ENCODE measurements at regions not wholly inside any gene's neighbourhood (a gene's known extent, or its start where the extent isn't known, plus 50 kb on each side); places are given as distances from the start of the nearest gene placed in this dataset.

DNA sequence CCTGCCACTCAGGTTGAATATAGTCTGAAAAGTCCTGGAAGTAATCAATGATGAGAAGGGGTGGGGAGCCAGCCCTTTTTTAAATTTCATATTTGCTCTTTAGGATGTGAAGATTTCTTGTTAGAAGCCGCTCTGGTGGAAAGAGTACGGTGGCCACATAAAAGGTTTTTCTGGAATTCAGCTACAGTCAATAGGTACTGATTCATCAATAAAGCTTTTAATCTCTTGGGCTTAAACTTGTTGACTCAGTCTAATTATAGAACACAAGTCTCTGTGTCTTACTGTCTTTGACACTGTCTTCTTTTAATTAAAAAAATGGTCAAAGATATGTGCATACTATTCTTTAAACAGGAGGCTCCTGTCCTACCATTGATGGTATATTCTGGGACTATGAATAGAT lies 99.9 kb upstream of the TP63 start:
- H3K4me3 Mint-ChIP-seq: no peak overlapping the region
- peaks cover 26% of the 10 kb centered on the region for H3K4me1 Mint-ChIP-seq (ENCODE audit: low read depth)
- no peaks in the 10 kb centered on the region for H3K36me3 Mint-ChIP-seq (ENCODE audit: insufficient read depth)
- no peaks in the 10 kb centered on the region for H3K27me3 Mint-ChIP-seq (ENCODE audit: low read depth)
- no peak for ATAC-seq
- H3K9me3 Mint-ChIP-seq: peaks cover 9% of the 10 kb centered on the region
- no peak for DNase-seq

- H3K27me3 Mint-ChIP-seq (ENCODE audit: low read depth): no peaks in the 10 kb centered on the region
- peaks cover 32% of the 10 kb centered on the region for H3K4me1 Mint-ChIP-seq (ENCODE audit: low read depth)
- ATAC-seq: no peak
- peaks cover 10% of the 10 kb centered on the region for H3K9me3 Mint-ChIP-seq
- DNase-seq: no peak
- H3K4me3 Mint-ChIP-seq: no peak overlapping the region
- no peaks in the 10 kb centered on the region for H3K36me3 Mint-ChIP-seq (ENCODE audit: insufficient read depth)
Measured at GRCh38 chr3:189534531-189534930, 96.7 kb upstream of the TP63 start.

GRCh38 chr3:189537135-189537534 lies 94.1 kb upstream of the TP63 start:
- H3K27me3 Mint-ChIP-seq (ENCODE audit: low read depth): no peaks in the 10 kb centered on the region
- H3K4me1 Mint-ChIP-seq (ENCODE audit: low read depth): peaks cover 9% of the 10 kb centered on the region
- H3K9me3 Mint-ChIP-seq: peaks cover 4% of the 10 kb centered on the region
- H3K4me3 Mint-ChIP-seq: no peak overlapping the region
- DNase-seq: no peak
- peak; percentile 62 to 84 for ATAC-seq
- no peaks in the 10 kb centered on the region for H3K36me3 Mint-ChIP-seq (ENCODE audit: insufficient read depth)

GRCh38 chr3:189547448-189547847 lies 83.7 kb upstream of the TP63 start:
- Mint-ChIP-seq H3K36me3 (ENCODE audit: insufficient read depth) (peaks cover 7% of the 10 kb centered on the region), H3K9me3 (peaks cover 46% of the 10 kb centered on the region), H3K4me1 (ENCODE audit: low read depth) (no peaks in the 10 kb centered on the region), H3K4me3 (no peak overlapping the region), H3K27me3 (ENCODE audit: low read depth) (no peaks in the 10 kb centered on the region)
- ATAC-seq: no peak
- DNase-seq: no peak

- Mint-ChIP-seq H3K27me3 (ENCODE audit: low read depth) (no peaks in the 10 kb centered on the region), H3K4me3 (no peak overlapping the region), H3K9me3 (peaks cover 46% of the 10 kb centered on the region), H3K4me1 (ENCODE audit: low read depth) (no peaks in the 10 kb centered on the region), H3K36me3 (ENCODE audit: insufficient read depth) (peaks cover 7% of the 10 kb centered on the region)
- no peak for ATAC-seq
- no peak for DNase-seq
Measured at GRCh38 chr3:189548053-189548452, 83.1 kb upstream of the TP63 start.

DNA sequence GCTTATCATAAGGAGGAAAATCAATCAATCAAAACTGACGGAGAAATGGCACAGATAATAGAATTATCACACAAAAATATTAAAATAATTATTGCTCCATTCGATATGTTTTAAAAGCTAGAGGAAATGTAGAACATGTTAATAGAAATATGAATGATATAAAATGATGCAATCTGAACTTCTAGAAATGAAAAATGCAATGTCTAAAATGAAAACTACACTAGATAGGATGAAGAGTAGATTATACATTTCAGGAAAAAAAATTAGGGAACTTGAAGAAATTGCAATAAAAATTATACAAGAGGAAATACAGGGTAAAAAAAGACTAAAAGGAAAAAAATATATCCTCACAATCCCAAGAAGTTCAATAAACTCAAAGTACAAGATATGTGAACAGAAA lies 80.2 kb upstream of the TP63 start:
- Mint-ChIP-seq H3K36me3 (ENCODE audit: insufficient read depth) (peaks cover 7% of the 10 kb centered on the region), H3K9me3 (peaks cover 38% of the 10 kb centered on the region), H3K27me3 (ENCODE audit: low read depth) (no peaks in the 10 kb centered on the region), H3K4me3 (no peak overlapping the region), H3K4me1 (ENCODE audit: low read depth) (no peaks in the 10 kb centered on the region)
- ATAC-seq: no peak
- no peak for DNase-seq

- peaks cover 4% of the 10 kb centered on the region for H3K36me3 Mint-ChIP-seq (ENCODE audit: insufficient read depth)
- ATAC-seq (no peak), DNase-seq (no peak)
- peaks cover 29% of the 10 kb centered on the region for H3K9me3 Mint-ChIP-seq
- no peaks in the 10 kb centered on the region for H3K27me3 Mint-ChIP-seq (ENCODE audit: low read depth)
- H3K4me1 Mint-ChIP-seq (ENCODE audit: low read depth): no peaks in the 10 kb centered on the region
- no peak overlapping the region for H3K4me3 Mint-ChIP-seq
Measured at GRCh38 chr3:189554868-189555557, 76.2 kb upstream of the TP63 start.

GRCh38 chr3:189555558-189555881 lies 75.7 kb upstream of the TP63 start:
- no peak for ATAC-seq
- Mint-ChIP-seq H3K4me1 (ENCODE audit: low read depth) (no peaks in the 10 kb centered on the region), H3K4me3 (no peak overlapping the region), H3K36me3 (ENCODE audit: insufficient read depth) (no peaks in the 10 kb centered on the region), H3K27me3 (ENCODE audit: low read depth) (no peaks in the 10 kb centered on the region), H3K9me3 (peaks cover 27% of the 10 kb centered on the region)
- no peak for DNase-seq

DNA sequence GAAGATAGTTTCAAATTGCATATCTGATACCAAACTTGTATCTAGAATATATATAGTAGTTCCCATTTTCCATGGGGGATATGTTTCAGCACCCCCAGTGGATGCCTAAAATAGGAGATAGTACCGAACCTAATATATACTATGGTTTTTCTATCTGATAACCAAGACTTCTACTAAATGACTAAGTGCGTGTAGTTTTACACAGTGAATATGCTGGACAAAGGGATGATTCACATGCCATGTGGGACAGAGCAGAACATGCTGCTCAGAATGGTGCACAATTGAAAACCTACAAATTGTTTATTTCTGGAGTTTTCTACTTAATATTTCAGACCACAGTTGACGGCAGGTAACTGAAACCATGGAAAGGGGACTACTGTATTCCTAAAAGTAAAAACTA lies 73.4 kb upstream of the TP63 start:
- peaks cover 16% of the 10 kb centered on the region for H3K9me3 Mint-ChIP-seq
- DNase-seq (no peak), ATAC-seq (no peak)
- no peaks in the 10 kb centered on the region for H3K27me3 Mint-ChIP-seq (ENCODE audit: low read depth)
- H3K4me1 Mint-ChIP-seq (ENCODE audit: low read depth): no peaks in the 10 kb centered on the region
- H3K4me3 Mint-ChIP-seq: no peak overlapping the region
- no peaks in the 10 kb centered on the region for H3K36me3 Mint-ChIP-seq (ENCODE audit: insufficient read depth)

DNA sequence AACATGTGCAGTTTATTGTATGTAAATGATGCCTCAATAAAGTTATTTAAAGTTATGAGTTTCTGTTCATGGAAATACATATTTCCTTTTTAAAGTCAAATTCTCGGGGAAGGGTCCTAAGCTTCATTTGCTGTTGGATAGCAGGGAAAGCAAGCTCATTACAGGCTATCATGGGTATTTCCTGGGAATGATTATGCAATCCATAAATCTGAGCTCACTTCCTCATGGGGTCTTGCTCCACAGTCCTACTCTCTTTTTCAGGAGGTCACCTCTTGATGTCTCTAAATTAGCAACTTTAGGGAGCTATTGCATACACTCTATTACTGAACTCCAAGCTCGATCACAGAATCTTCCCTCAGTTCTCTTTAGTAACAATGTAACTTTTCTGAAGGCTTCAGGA lies 69.9 kb upstream of the TP63 start:
- no peak for ATAC-seq
- Mint-ChIP-seq H3K4me3 (no peak overlapping the region), H3K9me3 (peaks cover 16% of the 10 kb centered on the region), H3K27me3 (ENCODE audit: low read depth) (no peaks in the 10 kb centered on the region), H3K36me3 (ENCODE audit: insufficient read depth) (no peaks in the 10 kb centered on the region), H3K4me1 (ENCODE audit: low read depth) (peaks cover 10% of the 10 kb centered on the region)
- no peak for DNase-seq

DNA sequence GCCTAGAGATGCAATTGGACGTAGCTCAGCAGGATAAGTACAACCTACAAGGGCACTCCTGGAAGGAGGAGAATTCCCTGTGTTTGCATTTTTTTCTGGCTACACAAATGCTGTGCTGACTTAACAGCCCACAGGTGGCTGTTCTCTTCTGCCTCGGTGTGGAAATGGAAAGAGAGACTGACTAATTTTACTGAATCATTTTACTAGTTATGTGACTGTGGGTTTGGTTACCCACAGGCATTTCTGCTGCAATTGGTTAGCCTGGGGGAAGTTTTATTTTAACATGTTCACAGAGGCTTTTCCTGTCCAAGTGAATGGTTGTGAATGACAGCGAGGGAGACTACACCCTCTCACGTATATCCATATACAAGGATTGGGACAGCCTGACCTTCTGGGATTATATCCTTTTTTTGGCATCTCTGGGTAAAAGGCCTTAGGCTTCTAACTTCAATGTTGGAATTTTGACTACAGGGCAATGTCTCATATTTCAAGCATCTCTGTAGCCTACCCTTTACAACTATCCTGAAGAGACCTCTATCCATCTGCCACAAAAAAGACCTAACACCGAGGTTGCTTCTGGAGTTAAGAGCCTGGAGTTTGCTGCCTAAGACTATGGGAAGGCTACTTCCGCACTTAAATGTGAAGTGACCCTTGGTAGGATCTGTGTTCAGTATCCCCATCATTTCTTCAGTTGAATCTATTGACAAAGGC lies 67.2 kb upstream of the TP63 start:
- no peaks in the 10 kb centered on the region for H3K27me3 Mint-ChIP-seq (ENCODE audit: low read depth)
- no peak for DNase-seq
- no peak overlapping the region for H3K4me3 Mint-ChIP-seq
- H3K36me3 Mint-ChIP-seq (ENCODE audit: insufficient read depth): no peaks in the 10 kb centered on the region
- peaks cover 4% of the 10 kb centered on the region for H3K9me3 Mint-ChIP-seq
- peaks cover 13% of the 10 kb centered on the region for H3K4me1 Mint-ChIP-seq (ENCODE audit: low read depth)
- ATAC-seq: peak; percentile 94 to 95

- ATAC-seq (no peak), DNase-seq (no peak)
- Mint-ChIP-seq H3K4me3 (no peak overlapping the region), H3K36me3 (ENCODE audit: insufficient read depth) (no peaks in the 10 kb centered on the region), H3K4me1 (ENCODE audit: low read depth) (peaks cover 20% of the 10 kb centered on the region), H3K27me3 (ENCODE audit: low read depth) (no peaks in the 10 kb centered on the region), H3K9me3 (peaks cover 3% of the 10 kb centered on the region)
Measured at GRCh38 chr3:189566550-189567130, 64.5 kb upstream of the TP63 start.

DNA sequence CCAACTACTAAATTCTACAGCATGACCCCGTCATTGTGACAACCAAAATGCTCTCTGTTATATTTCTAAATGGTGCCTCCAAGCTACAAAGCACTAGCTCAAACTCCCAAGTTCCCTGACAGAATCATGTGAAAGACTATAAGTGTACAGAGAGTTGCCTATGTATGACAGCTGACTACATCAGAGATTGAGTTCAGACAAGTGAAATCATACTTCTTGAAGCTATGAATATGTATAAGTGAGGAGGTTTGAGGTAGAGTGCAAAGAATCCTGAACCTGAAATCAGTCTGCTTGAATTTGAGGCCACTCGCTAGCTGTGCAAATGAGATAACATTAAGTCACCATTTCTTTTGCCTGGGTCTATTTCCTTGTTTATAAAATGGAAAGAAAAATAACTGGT lies 63.9 kb upstream of the TP63 start:
- Mint-ChIP-seq H3K4me3 (no peak overlapping the region), H3K9me3 (peaks cover 3% of the 10 kb centered on the region), H3K4me1 (ENCODE audit: low read depth) (peaks cover 24% of the 10 kb centered on the region), H3K36me3 (ENCODE audit: insufficient read depth) (no peaks in the 10 kb centered on the region), H3K27me3 (ENCODE audit: low read depth) (no peaks in the 10 kb centered on the region)
- DNase-seq (no peak), ATAC-seq (no peak)

- no peak for ATAC-seq
- no peak overlapping the region for H3K4me3 Mint-ChIP-seq
- H3K36me3 Mint-ChIP-seq (ENCODE audit: insufficient read depth): no peaks in the 10 kb centered on the region
Measured at GRCh38 chr3:189567766-189568420, 63.3 kb upstream of the TP63 start.

DNA sequence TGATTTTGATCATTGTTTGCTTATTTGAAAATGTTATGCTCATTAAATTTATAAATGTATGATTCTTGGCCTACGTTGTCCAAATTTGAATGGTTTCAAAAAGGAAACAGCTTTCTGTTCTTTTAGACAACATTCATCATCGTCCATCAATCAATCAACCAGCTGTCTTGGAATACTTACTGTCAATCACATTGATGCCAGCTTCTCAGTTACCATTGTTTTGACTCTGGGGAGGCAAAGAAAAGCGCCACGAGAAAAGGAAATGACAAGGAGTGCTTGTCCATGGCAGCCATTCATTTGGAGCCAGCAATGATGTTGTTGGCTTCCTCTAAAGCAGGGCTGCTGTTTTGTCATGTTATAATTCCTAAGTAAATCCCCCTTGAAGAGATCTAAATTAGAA lies 62.2 kb upstream of the TP63 start:
- no peak for DNase-seq
- Mint-ChIP-seq H3K4me3 (no peak overlapping the region), H3K4me1 (ENCODE audit: low read depth) (peaks cover 26% of the 10 kb centered on the region), H3K27me3 (ENCODE audit: low read depth) (no peaks in the 10 kb centered on the region), H3K36me3 (ENCODE audit: insufficient read depth) (no peaks in the 10 kb centered on the region), H3K9me3 (peaks cover 3% of the 10 kb centered on the region)
- no peak for ATAC-seq

More at GRCh38 chr3:189567766-189568420, 63.3 kb upstream of the TP63 start:
- peaks cover 3% of the 10 kb centered on the region for H3K9me3 Mint-ChIP-seq
- no peak for DNase-seq
- H3K27me3 Mint-ChIP-seq (ENCODE audit: low read depth): no peaks in the 10 kb centered on the region
- H3K4me1 Mint-ChIP-seq (ENCODE audit: low read depth): peaks cover 28% of the 10 kb centered on the region

Measured in activated T-cell treated with anti-CD3 and anti-CD28 coated beads, Interleukin-2, amount 50 U/mL, for 4 hours (primary cell).